DND-41 (cell line): ENCODE measurements at regions not wholly inside any gene's neighbourhood (a gene's known extent, or its start where the extent isn't known, plus 50 kb on each side); places are given as distances from the start of the nearest gene placed in this dataset.

Source experiments
- ATAC-seq: fragments of 200-7000 bp; cut with Tn5 transposase; 3 replicates; pipeline ENCODE4 v1.9.1; 2021; ENCODE audit warnings: low read depth; ENCODE audit not compliant: insufficient read depth
- DNase-seq: peaks from one replicate; pipeline ENCODE4 v3.0.0-alpha.2; 2020
- H2AFZ ChIP-seq: 2 replicates; pipeline ENCODE4 v1.6.0; 2012; ENCODE audit warnings: low read depth, low read length
- H3K27ac ChIP-seq: 2 replicates; pipeline ENCODE4 v1.5.1; 2012; ENCODE audit warnings: low read length, inconsistent platforms
- H3K27me3 ChIP-seq: fragments of 200-600 bp; sonication (generic); 2 replicates; pipeline ENCODE4 v1.6.0; 2012; ENCODE audit warnings: low read length, mild to moderate bottlenecking, inconsistent platforms; ENCODE audit not compliant: insufficient read depth, poor library complexity
- H3K36me3 ChIP-seq: 2 replicates; pipeline ENCODE4 v1.5.1; 2012; ENCODE audit warnings: low read length, inconsistent platforms; ENCODE audit not compliant: insufficient read depth
- H3K4me1 ChIP-seq: 2 replicates; pipeline ENCODE4 v1.5.1; 2012; ENCODE audit warnings: mild to moderate bottlenecking, low read length; ENCODE audit not compliant: insufficient read depth
- H3K4me2 ChIP-seq: 2 replicates; pipeline ENCODE4 v1.6.0; 2012; ENCODE audit warnings: mild to moderate bottlenecking, moderate library complexity, low read length, inconsistent platforms; ENCODE audit not compliant: insufficient read depth
- H3K4me3 ChIP-seq, 2 experiments: fragments of 200-600 bp in 1 of 2; shearing (Covaris generic) in 1 of 2; 2 replicates each; pipeline ENCODE4 v1.5.1; 2012 to 2016; ENCODE audit warnings: inconsistent platforms in 2 of 2, low read length in 2 of 2, mild to moderate bottlenecking in 2 of 2, low read depth in 1 of 2, moderate library complexity in 1 of 2
- H3K79me2 ChIP-seq: 2 replicates; pipeline ENCODE4 v1.6.0; 2012; ENCODE audit warnings: low read length, inconsistent platforms; ENCODE audit not compliant: insufficient read depth
- H3K9ac ChIP-seq: 2 replicates; pipeline ENCODE4 v1.6.0; 2012; ENCODE audit warnings: low read depth, mild to moderate bottlenecking, inconsistent platforms, low read length, moderate library complexity
- H3K9me3 ChIP-seq: 2 replicates; pipeline ENCODE4 v1.5.1; 2012; ENCODE audit warnings: low read length, moderate library complexity, mild to moderate bottlenecking, inconsistent platforms; ENCODE audit not compliant: insufficient read depth, severe bottlenecking
- H4K20me1 ChIP-seq: 2 replicates; pipeline ENCODE4 v1.6.0; 2012; ENCODE audit warnings: low read length; ENCODE audit not compliant: insufficient read depth
- EZH2 ChIP-seq: IDR thresholded peaks from 3 replicates; pipeline ENCODE4 v1.6.1; 2012; ENCODE audit warnings: borderline replicate concordance, low read depth, mild to moderate bottlenecking, moderate library complexity, low read length, inconsistent platforms; ENCODE audit not compliant: severe bottlenecking
- TF ChIP-seq, protein P1 (sequence below): IDR thresholded peaks from 2 replicates; pipeline ENCODE4 v1.5.1; 2012; ENCODE audit warnings: borderline replicate concordance, low read length, moderate library complexity, mild to moderate bottlenecking; ENCODE audit not compliant: poor library complexity, severe bottlenecking; ENCODE audit errors: extremely low read depth

DNA sequence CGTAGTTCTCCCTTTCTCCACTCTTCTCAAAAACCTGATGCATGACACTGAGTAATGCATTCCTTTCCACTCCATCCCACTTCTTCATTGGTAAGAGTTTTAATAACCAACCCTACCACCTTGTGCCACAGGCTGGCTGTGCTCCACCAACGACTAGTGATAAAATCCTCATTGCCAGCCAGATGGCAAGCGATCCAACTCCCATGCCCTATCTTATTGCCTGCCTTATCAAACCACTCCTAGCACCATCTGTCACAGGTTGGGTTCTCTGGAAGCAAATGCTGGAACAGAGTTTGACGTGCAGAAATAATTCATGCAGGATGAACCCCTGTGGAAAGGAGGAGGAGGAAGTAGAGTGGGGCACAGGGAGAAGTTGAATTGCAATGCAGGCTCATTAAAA is 99.5 kb downstream of the CHD9NB start:
- no peak overlapping the region for H3K9ac ChIP-seq
- H3K27me3 ChIP-seq: no peaks in the 10 kb centered on the region
- no peak for TF ChIP-seq EZH2
- TF ChIP-seq, protein P1, sequence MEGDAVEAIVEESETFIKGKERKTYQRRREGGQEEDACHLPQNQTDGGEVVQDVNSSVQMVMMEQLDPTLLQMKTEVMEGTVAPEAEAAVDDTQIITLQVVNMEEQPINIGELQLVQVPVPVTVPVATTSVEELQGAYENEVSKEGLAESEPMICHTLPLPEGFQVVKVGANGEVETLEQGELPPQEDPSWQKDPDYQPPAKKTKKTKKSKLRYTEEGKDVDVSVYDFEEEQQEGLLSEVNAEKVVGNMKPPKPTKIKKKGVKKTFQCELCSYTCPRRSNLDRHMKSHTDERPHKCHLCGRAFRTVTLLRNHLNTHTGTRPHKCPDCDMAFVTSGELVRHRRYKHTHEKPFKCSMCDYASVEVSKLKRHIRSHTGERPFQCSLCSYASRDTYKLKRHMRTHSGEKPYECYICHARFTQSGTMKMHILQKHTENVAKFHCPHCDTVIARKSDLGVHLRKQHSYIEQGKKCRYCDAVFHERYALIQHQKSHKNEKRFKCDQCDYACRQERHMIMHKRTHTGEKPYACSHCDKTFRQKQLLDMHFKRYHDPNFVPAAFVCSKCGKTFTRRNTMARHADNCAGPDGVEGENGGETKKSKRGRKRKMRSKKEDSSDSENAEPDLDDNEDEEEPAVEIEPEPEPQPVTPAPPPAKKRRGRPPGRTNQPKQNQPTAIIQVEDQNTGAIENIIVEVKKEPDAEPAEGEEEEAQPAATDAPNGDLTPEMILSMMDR: no peak
- ATAC-seq (no peak), DNase-seq (no peak)
- no peaks in the 10 kb centered on the region for H4K20me1 ChIP-seq
- H3K9me3 ChIP-seq: no peaks in the 10 kb centered on the region
- no peaks in the 10 kb centered on the region for H3K36me3 ChIP-seq
- no peak overlapping the region for H3K4me3 ChIP-seq
- no peaks in the 10 kb centered on the region for H3K4me1 ChIP-seq
- H3K27ac ChIP-seq: no peak overlapping the region
- H3K79me2 ChIP-seq: no peaks in the 10 kb centered on the region
- H2AFZ ChIP-seq: no peak overlapping the region
- no peak overlapping the region for H3K4me2 ChIP-seq

DNA sequence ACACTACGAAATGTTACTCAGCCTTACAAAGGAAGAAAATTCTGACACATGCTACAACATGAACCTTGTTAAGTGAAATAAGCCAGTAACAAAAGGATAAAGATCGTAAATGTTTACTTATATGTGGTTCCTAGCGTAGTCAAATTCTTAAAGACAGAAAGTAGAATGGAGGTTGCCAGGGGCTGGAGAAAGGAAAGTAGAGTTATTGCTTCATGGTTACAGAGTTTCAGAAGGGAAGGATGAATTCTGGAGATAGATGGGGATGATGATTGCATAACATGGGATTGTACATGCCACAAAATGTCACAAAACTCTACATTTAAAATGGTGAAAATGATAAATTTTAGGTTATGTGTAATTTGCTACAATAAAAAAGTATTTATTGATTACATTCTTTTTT is 103.8 kb downstream of the CHD9NB start:
- no peak for ATAC-seq
- Histone ChIP-seq H3K27me3 (no peaks in the 10 kb centered on the region), H3K27ac (no peak overlapping the region), H3K79me2 (no peaks in the 10 kb centered on the region), H2AFZ (no peak overlapping the region), H4K20me1 (no peaks in the 10 kb centered on the region), H3K4me2 (no peak overlapping the region), H3K9me3 (no peaks in the 10 kb centered on the region), H3K36me3 (no peaks in the 10 kb centered on the region), H3K4me1 (no peaks in the 10 kb centered on the region), H3K9ac (no peak overlapping the region), H3K4me3 (no peak overlapping the region)
- DNase-seq: no peak
- TF ChIP-seq, protein P1: no peak
- TF ChIP-seq EZH2: no peak

DNA sequence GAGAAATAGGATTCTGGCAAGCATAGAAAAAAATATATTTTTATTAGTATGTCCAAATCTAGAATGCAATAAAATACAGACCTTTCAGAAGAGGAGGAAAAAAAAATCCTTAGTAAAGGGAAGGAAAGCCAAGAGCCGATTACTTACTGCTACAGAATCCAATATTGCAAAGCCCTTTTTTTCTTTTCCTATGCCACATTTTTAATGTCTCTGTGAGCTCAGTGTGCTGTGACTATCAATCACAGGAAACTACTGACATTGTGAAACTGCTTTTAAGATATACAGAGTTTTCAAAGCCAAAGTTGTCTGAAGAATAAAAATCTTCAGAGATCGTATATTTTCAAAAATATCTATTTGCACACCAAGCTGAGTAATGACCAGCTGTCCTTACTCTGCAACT is 120.4 kb downstream of the CHD9NB start:
- no peak overlapping the region for H3K4me2 ChIP-seq
- no peak overlapping the region for H3K9ac ChIP-seq
- H3K27ac ChIP-seq: no peak overlapping the region
- no peak overlapping the region for H3K4me3 ChIP-seq
- TF ChIP-seq EZH2: no peak
- TF ChIP-seq, protein P1: no peak
- no peaks in the 10 kb centered on the region for H3K79me2 ChIP-seq
- H3K36me3 ChIP-seq: no peaks in the 10 kb centered on the region
- no peak for DNase-seq
- H4K20me1 ChIP-seq: no peaks in the 10 kb centered on the region
- no peaks in the 10 kb centered on the region for H3K4me1 ChIP-seq
- no peak for ATAC-seq
- no peaks in the 10 kb centered on the region for H3K27me3 ChIP-seq
- H3K9me3 ChIP-seq: no peaks in the 10 kb centered on the region
- H2AFZ ChIP-seq: no peak overlapping the region
